Epidermal melanocyte (primary cell): ENCODE measurements at regions not wholly inside any gene's neighbourhood (a gene's known extent, or its start where the extent isn't known, plus 50 kb on each side); places are given as distances from the start of the nearest gene placed in this dataset.

ENCODE experiments used
- DNase-seq: peaks from one replicate; pipeline ENCODE4 v3.0.0; 2011; ENCODE audit warnings: low spot score; ENCODE audit not compliant: insufficient read length

DNA sequence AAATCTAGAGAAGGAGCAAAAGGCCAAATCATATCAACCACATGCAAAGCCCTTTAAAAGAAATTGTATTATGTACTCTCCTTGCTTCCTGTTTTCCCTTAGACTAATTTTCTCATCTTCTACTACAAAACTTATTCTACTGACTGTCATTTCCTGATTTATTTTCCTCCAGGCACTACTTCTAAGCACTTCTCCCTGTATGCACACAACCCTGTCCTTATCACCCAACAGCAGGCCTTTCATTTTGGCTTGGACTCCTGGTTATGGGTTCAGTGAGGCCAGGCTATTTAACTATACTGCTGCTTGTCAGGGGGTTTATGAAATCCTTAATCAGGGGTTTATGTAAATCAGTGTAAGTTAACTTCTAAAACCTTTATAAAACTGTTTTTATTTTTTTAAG, 205.1 kb upstream of the FAM98A start:
- no peak for DNase-seq

DNA sequence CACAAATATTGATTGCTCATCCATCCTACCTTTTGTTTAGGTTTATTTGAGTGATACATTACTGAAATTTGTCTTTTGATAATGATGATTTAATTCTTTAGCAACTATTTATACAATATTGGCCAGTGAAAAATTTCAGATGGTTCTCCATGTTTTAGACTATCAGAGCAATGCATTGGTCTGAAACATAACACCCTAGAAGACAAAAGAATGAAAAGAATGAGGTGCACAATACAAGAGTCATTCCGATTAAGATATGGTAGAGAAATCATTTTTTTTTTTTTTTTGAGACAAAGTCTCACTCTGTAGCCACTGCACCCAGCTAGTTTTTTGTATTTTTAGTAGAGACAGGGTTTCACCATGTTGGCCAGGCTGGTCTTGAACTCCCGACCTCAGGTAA, 197.4 kb upstream of the FAM98A start:
- DNase-seq: no peak

DNA sequence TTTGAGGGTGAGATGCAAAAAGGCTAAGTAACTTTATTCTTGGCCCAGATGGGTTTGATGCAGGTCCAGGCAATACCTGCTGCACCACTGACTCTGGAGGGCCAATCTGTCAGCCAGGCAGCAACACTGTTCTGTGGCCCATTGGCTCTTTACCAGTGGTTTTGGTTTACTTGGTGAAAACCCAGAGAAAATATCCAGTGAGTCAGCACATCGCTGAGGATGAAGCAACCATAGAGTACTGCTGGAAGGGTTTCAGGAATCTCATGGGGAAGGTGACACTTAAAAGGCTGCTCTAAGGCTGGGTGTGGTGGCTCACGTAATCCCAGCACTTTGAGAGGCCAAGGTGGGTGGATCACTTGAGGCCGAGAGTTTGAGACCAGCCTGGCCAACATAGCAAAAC, 192.5 kb upstream of the FAM98A start:
- no peak for DNase-seq

DNA sequence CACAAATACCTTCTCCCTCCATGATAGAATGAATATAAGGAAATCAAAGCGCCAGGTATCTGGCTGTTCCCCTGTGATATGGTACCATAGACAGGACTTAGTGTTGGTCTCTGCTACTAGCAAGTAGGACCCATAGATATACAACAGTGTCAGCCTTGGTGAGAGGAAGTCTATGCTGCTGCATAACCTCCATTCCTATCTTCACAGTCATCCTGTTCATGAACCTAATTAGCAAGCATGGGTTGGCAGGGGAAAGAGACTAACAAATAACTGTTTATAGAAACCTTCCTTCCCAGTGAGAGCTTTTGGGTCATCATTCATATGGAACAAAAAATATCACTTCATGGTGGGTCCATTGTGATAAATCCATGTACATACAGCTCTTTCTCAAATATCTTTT, 188.9 kb upstream of the FAM98A start:
- no peak for DNase-seq

DNA sequence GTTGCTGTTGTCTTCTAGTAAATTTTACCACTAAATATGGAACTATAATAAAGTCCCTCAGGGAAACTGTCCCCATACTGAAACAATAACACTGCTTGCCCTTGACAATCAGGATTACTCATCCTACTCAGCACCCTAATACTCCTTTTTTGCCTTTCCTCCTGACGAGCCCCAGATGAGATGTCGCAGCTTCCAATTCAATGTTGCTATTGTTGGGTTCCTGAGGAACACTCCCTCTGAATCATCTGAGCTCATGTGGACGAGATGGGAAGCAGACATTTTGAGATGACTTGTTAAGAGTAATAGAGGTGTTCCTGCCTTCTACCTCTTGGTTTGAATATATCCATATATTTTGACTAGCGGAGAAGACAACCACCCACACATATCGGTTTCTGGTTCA, 187.8 kb upstream of the FAM98A start:
- DNase-seq: no peak

DNA sequence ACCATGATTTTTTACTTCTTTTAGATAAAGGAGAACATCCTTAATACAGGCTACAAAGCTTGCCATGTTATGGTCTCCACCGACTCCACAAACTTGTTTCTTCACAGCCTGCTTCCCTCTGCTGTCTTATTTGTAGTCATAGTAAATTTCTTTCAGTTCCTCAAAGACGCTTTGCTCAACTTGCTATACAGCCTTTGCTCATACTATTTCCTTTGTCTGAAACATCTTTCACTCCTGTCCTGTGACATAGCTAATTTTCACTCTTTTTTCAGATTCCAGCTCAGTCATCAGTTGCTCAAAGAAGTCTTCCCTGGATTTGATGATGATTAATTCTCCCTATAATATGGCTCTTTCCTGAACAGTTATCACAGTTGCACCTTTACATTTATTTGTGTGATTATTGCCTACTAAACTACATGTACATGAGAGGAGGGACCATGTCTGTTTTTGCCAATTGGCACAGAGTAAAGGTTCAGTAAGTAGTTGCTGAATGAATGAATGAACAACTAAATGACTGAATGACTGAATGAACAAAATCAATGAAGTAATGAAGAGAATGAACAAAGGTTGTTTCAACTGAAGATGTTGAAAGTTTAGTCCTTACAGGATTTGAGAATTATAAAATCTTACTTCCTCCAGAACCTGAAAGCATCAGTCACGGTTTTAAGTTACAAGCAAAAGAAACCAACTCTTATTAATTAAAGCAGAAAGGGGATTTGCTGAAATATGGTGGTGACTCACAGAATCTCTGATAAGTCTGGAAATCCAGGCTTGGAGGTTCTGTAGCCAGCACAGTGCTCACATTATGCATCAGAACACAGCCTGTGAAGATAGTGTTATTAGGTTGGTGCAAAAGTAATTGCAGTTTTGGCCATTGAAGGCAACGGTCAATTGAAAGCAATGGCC, 186.4 kb upstream of the FAM98A start:
- no peak for DNase-seq

DNA sequence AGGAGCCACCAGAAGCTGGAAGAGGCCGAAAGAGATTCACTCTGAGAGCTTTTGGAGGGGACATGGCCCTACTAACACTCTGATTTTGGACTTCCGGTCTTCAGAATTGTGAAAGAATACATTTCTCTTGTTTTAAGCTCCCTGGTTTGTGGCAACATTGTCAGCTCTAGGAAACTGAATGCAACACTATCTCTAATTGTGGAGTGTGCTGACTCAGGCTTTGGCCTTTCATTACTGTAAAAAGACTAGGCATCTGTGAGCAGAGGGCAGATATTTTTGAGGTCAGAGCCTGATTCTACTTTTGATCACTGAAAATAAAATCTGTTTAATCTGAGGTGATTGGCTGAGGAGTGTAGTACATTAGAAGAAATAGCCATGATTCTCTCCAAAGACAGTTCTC, 185.4 kb upstream of the FAM98A start:
- no peak for DNase-seq

DNA sequence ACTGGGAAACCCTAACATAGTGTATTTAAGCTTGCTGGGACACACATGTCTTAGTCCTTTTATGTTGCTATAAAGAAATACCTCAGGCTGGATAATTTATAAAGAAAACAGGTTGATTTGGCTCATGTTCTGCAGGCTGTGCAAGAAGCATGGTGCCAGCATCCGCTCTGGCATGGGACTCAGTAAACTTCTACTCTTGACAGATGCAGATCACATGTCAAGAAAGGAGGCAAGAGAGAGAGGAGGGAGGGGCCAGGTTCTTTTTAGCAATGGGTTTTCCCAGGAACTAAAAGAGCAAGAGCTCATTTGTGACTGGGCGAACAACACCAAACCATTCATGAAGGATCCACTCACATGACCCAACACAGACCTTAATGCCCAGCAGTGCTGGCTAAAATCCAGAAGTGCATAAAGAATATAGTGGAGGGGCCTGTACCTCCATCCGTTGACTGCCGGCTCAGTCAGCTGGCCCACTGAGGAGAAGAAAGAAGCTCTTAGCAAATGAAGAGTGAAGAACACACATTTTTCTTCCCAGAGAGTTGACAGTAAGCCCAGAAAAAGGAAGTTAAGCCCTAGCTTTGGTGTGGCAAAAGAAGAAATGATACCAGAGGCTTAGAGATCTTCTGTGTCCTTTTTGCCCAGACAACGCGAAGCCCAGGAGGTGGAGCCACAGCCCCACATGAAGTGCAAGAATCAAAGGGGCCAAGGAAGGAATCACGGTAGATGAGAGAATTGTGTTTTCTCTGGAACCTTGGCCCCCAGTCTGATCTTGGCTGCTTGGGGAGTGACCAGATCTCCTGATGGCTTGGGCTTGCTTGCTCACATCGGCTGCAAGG, 183.5 kb upstream of the FAM98A start:
- DNase-seq: peak; percentile 19

DNA sequence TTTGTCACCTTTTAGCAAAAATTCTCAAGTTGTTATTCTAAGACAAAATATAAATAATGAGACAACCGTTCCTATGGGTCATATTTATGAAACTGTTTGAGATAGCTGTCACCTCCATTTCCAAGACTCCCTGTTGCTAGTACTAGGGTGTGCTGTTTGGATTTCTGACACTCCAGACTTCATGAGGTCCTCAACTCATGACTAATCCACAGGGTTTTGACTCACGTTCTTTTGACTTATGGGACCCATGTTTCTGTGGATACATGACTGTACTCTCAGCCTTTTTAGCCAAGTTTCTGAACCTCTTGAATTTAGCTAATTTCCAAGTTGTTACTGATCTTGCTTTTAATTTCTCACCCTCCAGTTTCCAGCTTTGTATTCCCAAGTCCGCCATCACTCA, 178.7 kb upstream of the FAM98A start:
- DNase-seq: no peak

DNA sequence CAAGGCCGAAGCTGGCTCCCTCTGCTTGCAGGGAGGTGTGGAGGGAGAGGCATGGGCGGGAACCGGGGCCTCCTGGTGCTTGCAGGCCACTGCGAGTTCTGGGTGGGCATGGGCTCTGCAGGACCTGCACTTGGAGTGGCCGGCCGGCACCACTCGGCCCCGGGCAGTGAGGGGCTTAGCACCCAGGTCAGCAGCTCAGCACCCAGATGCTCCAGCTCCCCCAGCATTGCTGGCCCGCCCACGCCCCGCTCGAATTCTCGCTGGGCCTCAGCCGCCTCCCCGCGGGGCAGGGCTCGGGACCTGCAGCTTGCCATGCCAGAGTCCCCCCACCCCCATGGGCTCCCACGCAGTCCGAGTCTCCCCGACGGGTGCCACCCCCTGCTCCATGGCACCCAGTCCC, 176.2 kb upstream of the FAM98A start:
- DNase-seq: no peak

DNA sequence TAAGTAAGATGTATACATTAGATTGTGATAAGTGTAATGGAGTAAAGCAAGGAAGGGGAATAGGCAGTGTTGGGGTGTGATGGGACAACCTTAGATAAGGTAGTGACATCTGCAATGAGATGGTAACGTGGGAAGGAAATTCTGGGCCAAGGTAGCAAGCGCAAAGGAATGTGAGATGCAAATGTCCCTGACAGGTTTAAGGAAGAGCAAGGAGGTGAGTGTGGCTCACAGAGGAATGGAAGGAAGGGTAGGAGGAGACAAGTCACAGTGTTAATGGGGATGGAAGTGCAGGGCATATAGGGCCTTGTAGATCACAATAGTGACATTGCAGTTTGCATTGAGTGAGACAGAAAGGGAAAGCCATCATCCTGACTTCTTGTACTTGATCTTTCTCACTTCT, 170.9 kb upstream of the FAM98A start:
- DNase-seq: no peak

DNA sequence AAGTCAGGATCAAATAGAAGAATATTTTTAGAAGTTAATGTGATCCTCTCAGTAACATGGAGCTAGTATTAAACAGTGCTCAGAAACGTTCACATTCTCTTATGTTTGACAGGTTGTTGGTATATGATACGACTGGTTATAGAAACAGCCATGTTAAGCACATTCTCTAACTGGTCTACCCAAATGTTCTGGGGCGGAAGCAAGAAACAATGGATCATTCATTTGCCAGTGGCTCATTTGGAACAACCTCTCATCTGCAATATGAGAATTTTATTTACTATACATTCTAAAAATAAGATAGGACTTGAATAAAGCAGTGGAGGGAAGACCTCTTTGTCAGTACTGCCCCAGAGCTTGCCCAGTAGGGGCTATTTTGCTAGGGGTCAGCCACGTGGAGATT, 167.1 kb upstream of the FAM98A start:
- DNase-seq: no peak

DNA sequence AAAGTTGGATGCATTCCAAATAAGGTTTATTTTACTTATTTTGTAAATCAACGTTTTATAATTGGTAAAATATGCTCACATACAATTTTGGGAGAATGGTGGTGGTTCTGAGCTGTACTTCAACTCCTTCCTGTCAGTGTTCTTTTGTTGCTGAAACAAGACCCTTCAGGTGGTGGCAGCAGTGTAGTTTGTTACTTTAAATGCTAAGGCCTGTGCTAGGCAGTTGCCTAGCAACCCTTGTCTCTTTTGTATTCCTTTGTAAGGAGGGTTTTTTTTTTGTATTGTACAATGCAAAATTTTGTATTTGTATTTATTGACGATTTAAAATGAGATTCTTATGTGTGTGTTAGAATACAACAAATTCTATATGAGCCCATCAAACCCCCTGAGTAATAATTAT, 166.0 kb upstream of the FAM98A start:
- no peak for DNase-seq

DNA sequence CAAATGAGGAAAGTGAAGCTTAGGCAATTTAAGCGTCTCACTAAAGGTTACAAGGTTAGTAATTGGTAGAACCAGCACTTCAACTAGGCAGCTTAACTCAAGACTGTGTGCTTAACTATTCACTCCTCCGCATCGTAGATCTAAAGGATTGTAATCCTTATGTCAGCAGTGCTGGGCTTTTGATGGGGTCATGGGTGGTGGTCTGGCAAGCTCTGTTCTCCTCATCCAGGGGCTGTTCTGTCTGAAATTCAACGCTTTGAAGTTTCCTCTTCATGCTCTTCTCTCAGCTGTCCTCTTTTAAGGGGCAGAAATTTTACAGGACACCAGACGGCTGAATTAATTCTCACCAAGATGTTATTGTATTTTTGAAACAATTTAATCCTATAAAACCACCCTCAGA, 165.5 kb upstream of the FAM98A start:
- no peak for DNase-seq

DNA sequence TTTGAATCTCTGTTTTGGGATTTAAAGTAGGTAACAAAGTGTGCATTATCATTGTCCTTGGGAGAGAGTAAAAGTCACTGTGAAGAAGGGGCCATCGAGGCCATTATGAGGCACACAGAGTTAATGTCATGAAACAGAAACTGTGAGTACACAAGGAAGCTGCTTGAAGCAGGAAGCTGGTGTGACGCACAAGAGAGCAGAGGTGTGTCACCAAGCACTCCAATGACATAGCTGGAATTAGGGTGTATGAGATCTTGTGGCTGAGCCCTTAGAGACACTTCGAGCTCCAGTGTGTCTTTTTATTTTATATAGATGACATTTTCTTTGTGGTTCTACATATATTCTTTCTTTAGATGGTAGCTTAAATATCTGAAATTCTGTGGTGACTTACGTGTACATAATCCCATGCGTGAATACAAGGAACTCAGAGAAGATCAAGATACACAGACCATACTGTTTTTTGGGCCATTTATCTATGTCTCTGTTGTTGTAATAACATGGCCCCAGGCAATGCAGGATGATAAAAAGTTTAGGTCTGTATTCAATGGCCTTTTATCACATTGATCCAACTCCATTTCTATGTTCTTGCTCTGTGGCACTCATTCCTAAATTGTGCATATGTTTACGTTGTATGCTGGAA, 164.7 kb upstream of the FAM98A start:
- DNase-seq: peak; percentile 30

DNA sequence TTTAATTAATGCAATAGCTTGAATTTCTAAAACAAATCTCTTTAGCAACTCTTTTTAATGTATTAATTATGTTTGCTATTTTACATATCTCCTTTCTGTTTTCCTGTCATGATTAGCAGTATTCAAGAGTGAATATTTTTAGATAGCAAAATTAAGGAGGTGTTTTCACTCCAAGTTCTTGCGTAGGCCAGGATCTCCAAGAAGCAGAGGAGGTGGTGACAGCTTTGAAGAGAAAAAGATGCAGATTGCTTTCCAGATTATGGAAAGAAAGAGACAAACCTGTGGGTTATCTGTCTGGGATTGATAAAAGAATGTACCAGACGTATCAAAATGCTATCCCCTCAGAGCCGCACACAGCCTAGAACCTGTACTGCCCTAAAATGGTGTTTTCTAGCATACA, 163.5 kb upstream of the FAM98A start:
- no peak for DNase-seq

DNA sequence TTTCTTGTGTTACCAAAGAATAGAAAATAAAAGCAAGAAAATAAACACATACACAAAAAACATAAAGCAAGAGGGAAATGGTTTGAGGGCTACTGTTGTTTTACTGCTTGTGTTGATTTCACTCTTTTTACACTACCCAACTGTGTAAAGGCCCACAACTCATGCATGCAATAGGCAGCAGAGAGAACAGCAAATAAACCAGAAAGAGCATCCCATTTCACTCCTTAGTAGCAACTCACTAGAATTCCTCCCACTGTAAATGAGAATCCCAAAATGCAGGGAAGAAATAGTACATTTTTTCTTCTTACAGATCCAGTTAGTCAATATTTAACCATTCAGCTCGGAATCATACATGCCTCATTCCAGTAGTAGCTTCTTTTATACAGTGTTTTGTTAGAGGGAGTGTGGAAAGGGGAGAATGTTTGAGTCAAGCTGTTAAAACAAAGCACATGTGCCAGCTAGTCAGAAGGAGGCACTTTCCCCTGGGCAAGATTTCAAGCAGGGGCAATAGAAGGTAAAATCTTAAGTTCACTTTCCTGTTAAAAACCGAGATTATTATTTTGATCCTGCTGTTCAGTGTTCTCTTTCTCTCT, 147.2 kb upstream of the FAM98A start:
- DNase-seq: no peak

DNA sequence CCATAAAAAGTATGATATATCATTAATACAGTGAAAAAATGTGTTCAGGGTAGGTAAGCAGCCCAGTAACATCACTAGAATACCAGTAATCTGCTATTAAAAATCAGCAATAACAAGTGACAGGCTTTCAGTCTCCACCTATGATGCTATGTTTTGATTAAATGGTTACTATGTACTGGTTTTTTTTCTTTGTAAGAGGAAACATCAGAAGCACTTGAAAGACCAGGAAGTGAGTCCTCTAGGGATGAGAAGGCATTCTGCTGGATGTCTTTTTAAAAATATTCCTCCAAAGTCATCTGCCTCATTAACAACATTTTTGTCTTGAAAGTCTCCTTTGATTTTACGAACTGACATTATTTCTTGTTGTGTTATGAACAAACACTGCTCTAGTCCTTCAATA, 136.0 kb upstream of the FAM98A start:
- no peak for DNase-seq

DNA sequence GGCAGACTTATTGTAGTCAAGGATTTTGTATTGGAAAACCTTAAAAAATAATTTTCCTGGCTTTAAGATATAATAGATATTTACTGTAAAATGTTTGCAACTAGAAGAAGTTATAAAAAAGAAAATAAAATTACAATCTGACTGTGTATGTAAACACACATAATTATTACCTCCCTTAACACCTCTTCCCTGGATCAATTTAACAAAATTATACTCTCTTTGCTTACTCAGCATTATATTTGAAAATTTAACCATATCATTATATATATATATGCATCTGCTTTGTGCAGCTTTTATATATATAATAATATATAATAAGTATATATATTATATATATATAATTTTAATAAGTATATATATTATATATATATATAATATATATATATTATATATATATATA, 131.7 kb upstream of the FAM98A start:
- no peak for DNase-seq

DNA sequence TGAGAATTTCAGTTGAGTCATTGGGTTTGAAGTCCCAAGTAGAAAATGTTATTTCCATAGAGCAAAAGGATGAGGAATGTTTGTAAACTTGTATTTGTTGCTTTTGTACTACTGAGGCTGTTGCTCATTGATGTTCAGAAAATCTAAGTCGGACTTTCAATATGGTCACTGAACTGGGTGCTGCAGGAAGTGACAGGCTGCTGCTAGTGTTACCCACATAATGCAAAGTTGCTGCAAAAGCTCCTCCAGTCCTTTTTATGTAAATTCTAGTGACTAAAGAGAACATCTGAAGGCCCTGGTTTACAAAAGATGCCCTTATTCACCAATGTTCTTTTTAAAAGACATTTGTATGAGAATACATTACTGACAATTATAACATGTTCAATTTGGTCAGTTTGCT, 131.1 kb upstream of the FAM98A start:
- no peak for DNase-seq

DNA sequence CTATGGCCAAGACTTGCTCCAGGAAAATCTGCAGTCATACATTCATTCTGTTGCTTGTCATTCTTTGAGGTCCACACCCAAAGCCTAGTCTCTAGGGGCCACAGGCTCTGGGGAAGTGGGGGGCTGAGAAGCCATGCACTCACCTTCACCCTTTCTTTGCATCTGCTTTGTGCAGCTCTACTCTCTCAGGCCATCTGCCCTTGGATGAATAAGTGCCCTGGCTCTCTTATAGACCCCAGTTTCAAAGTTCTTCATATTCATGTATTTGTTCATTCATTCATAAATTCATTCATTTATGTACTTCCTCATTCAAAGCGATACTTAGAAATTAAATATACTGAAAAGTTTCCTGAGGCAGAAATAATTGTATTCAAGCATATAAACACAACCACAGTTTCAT, 130.3 kb upstream of the FAM98A start:
- no peak for DNase-seq

DNA sequence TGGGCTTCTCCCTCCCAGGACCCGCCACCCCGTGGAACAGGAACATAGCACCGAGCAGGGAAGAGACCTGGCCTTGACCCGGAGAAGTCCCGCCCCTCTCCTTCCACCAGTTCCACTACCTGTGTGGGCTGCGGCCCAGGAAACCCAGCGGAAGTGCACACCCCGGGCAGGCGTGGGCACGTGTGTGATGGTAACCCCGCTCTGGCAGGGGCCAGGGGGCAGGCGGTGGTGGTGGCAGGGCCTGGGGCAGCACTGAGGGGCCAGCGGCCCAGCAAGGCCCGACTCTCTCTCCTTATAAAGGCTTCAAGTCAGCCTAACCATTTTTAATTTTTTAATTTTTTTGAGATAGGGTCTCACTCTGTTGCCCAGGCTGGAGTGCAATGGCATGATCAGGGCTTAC, 129.0 kb upstream of the FAM98A start:
- no peak for DNase-seq
